Hypothalamus (tissue), 51 donors: ENCODE measurements at regions not wholly inside any gene's neighbourhood (a gene's known extent, or its start where the extent isn't known, plus 50 kb on each side); places are given as distances from the start of the nearest gene placed in this dataset.

Source experiments
- DNase-seq, 51 donors: peaks; one replicate each; lab custom pipeline; 2025; lab: John Stamatoyannopoulos, UW

DNA sequence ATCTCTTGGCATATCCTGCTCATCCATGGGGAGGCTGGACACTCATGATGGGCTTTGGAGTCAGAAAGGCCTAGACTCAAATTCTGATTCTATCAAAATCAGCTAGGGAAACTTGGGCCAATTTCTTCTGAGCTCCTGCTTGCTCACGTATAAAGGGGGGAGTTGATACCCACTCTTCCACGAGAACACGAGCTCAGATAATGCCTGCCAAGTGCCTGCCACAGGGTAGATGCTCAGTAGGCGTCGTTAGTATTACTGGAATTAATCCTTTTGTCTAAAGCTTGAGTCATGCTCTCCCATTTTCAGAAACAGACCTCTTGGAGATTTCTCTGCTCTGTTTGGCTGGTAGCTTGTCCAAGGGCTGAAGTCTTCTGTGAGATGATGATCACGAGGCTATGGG, 238.3 kb upstream of the MVB12B start:
- DNase-seq: peak in 2 of 51 donors; percentile 7 to 56

DNA sequence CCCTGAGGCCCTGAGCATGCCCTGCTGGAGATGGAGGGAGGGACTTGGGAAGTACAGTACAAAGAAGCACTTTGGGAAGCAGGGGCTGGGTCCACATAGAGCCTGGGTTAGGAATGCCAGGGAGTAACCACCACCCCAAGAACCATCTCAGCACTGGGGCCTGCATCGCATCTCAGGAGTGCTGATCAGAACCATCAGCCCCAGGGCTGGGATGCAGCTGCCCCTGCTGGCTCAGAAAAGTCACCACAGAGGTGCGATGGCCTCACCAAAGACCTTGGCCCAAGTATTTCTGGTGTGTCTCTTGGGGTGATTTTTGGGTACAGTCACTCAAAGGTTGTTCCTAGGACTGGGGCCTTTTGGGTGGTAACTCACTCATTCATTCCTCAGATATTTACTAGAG, 236.8 kb upstream of the MVB12B start:
- DNase-seq: no peak

DNA sequence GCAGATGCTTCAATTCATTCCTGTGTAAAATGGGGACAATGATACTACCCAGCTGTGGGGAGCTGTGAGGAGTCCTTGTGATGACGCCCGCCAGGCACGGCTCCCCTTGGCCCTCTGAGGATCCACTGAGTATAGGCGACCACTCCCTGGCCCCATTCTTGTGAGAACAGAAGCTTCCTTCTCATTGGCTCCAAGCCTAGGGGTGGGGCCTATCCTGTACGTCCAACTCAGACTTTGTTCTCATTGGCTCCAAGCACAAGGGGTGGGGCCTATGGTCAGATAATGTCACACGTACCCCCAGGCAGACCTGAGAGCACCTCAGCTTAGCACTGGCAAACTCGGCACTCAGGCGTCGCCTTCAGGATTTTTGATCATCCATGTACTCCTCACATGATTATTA, 232.9 kb upstream of the MVB12B start:
- DNase-seq: no peak

GRCh38 chr9:126095546-126096190, 231.0 kb upstream of the MVB12B start:
- no peak for DNase-seq

DNA sequence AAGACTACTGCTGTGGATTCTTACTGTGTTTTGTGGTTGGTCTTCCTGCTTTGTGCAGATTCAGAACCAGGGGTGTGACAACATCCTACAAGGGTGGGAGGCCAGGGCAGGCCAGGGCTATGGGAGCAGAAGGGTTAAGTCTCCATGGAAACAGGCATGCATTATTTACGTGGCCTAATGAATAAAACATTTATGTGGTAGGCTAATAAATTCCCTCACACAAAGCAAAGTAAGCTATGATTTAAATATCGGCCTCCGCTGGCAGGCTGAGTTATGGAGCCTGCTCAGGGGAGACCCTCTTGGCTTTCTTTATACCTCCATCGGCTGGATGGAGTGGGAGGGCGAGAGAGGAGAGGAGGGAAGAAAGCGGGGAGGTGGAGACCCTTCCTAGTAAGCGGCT, 230.3 kb upstream of the MVB12B start:
- DNase-seq: no peak

GRCh38 chr9:126097679-126098078, 228.9 kb upstream of the MVB12B start:
- DNase-seq: no peak

GRCh38 chr9:126106404-126106803, 220.2 kb upstream of the MVB12B start:
- DNase-seq: no peak

DNA sequence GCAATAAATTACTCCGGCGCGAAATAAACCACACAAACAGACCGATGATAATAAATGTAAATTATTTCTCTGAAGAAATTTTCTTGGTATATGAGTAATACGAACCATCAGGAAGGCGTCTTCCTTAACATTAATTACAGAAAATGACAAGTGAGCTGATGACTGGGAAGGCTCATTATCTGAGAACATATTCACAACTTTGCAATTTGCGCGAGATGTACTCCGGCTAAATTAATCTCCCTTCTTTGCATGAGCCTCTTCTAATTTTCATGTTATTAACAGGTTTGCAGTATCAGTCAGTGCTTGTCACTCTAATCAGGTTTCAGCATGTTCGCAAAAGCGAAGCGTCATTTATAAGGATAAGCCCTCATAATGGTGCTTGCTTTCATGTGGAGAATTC, 218.9 kb upstream of the MVB12B start:
- peak in 2 of 51 donors; percentile 1 to 53 for DNase-seq

DNA sequence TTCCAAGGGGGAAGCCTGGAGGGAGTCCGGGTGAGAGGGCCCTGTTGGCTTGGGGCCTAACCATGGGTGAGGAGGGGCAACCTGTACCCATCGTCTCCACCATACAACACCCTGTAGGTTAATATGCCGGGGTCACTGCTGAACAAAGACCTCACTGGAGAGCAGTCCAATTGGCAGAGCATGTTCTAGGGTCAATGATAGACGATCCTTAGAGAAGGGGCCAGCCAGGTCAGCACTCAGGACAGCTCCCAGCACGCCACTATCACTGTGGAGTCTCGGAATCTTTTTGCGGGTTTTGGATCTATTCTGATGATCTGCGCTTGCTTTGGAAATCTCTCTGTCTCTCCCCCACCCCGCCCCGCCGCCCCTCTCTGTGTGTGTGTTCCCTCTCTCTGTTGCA, 218.4 kb upstream of the MVB12B start:
- no peak for DNase-seq

DNA sequence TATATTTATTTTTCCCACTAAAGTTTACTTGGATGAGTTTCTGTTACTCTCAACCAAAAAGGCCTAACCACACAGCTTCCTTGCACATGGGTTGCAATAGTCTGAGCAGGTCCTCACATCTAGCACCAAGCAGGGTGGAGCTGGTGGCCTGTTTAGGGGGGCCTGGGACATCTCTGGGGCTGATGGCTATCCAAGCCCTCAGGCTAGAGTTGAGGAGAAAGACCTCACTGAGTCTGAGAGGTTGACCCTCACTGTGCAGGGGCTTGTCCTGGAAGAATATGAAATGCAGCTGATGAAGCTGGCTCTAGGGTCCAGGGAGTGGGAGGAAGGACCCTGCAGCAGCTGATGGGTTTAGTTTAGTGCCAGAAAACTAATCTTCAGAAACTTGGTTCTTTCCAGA, 217.1 kb upstream of the MVB12B start:
- no peak for DNase-seq

DNA sequence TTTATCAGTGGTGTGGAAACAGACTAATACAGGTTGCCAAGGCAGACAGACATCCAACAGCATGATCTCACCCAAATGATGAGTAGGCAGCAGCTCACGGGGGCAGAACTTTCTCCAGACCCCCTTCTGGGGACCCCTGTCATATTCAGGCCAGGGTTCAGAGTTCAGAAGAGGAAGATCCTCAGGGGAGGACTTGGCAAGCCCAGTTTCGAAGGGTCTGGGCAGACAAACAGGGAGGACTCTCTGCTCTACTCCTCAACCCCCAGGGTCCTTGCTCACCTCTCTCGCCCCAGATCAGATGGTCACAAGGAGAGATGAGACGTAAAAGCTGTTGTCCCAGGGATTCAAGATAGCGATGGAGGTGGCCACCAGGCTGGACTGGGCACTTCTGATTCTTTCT, 215.1 kb upstream of the MVB12B start:
- no peak for DNase-seq

- DNase-seq: no peak
Observed at GRCh38 chr9:126112135-126112720, 214.4 kb upstream of the MVB12B start.

GRCh38 chr9:126113176-126113575, 213.5 kb upstream of the MVB12B start:
- no peak for DNase-seq

GRCh38 chr9:126113756-126114408, 212.7 kb upstream of the MVB12B start:
- no peak for DNase-seq

DNA sequence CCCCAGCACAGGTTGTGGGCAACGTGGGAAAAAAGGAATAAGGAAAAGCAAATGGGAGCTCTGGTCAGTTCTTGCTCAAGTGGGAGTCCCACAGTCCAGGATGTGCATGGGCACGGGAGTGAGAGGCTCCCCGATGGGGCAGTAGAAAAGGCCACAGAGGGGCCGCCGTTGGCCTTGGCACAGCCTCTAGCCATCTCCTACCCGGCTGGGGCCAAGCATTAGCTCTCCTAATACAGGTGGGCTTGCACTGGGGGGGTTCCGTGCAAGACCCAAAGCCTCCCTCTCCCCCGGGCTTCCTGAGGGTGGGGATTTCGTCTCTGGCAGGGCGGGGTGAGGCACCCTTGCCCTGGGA, 212.2 kb upstream of the MVB12B start:
- DNase-seq: no peak

GRCh38 chr9:126114850-126115460, 211.7 kb upstream of the MVB12B start:
- DNase-seq: no peak

DNA sequence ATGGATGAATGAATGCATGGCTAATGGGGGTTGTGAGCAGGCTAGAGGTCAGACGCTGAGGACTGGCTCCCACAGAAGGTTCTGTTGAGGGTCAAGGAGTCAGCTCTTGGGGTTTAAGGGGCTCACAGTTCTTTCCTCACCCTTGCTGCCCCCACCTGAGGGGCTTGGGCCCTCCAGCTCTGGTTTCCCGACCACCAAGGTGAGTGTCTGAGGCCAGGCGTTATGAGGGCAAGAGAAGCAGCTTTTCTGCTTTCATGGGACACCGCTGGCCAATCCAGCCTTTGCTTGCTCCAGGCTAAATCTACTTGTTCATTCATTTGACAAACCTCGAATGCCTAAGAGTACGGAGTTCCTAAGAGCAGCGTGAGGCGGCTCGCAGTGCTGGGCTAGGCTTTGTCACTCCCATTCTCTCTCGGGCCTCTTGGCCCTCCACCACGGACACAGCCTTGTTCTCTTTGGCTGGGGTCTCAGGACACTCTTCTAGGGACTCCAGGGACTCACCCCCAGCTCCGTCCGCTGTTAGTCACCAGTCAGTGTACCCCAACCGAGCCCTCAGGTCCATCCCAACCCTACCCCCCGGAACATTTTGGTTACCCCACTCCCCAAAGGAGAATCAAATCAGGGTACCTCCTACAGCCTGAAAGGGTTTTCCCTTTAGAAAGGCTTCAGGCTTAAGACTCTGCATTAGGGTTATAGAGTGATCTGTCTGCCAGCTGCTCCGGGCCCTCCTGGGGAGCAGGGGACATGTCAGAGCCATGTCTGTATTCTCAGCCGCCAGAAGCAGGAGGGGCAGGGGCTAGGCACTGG, 210.1 kb upstream of the MVB12B start:
- DNase-seq: no peak

GRCh38 chr9:126117158-126117425, 209.5 kb upstream of the MVB12B start:
- DNase-seq: no peak

- no peak for DNase-seq
Observed at GRCh38 chr9:126117631-126118030, 209.0 kb upstream of the MVB12B start.

DNA sequence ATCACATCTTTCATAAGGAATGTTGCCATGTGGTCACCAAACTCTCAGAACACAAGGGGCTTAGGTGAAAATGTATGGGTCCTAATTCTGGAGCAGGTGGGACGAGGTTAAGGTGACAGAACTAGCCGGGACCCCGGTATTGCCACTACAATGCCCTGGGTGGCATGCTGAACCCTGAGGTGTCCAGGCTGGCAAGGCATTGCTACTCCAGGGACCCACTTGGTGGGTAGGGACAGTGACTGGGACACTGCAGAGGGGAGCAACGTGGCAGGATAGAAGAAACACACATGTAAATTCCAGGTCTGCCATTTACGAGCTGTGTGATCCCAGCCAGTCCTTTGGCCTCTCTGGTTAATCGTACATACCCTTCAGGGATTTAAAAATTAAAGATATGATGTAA, 206.9 kb upstream of the MVB12B start:
- DNase-seq: no peak

DNA sequence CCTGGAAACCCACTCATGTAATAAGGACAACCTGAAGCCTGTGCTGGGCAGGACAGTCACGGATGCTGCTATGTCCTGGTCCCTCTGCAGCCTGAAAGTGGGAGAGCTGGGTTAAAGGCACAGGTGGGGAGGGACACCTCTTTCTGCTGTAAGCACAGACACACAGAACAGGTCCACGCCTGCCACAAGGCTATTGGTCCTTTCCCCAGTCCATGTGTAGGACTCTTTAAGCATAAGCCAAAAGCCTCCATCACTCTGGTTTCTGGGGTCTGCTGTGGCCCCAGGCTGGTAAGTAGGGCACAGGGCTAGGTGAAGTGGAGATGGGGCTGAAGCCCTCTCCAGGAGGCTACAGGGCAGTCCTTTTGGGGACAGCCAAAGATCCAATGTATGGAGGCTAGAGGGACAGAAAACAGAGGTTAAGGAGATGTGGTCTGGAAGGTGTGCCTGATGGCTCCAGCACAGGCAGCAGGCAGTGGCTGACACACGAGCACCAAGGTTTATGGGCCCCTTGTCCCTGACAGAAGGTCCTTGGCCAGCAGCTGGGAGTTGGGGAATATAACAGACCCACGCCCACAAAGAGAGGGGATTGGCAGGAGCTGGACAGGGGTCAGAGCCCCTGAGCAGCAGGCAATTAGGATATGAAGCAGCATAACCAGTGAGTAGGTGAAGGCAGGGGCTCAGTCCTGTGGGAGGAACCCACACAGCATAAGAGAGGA, 203.6 kb upstream of the MVB12B start:
- DNase-seq: no peak
